ENCODE measurements at regions not wholly inside any gene's neighbourhood (a gene's known extent, or its start where the extent isn't known, plus 50 kb on each side); places are given as distances from the start of the nearest gene placed in this dataset.

DNA sequence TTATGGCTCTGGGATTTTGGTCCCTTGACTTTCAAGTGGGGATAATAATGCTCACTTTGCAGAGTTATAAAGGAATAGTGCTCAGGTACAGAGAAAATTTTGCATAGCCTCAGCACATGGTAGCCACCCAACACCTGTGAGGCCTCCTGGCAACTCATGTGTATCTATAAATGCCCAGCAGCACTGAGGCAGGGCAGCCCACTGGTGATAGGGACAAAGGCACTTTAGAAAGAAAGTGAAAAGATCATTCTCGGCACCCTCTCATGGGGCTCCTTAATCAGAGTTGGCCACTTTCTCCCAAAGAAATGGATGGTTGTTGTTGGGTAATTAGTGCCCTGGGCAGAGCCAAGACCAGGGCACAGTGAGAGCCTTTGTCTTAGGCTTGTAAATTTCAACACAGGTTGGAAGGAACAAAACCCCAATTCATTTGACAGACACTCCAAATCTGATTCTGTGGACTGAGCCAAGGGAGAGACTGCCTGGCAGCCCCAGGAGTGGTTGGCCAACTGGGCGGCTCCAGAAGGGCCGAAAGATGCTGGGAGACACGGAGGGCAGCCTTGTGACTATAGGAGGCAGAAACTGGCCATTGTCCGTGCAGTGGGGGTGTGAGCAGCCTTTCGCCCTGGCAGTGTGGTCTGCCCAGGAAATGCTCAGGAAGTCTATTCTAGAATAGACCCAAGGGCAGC, 213.2 kb upstream of the RGMA start:
- Mint-ChIP-seq H3K27me3 (no peaks in the 10 kb centered on the region), H3K27ac (no peak overlapping the region), H3K4me3 (no peak overlapping the region), H3K36me3 (ENCODE audit: low read depth) (no peaks in the 10 kb centered on the region), H3K4me1 (no peaks in the 10 kb centered on the region), H3K9me3 (peaks cover 4% of the 10 kb centered on the region)
- TF ChIP-seq, protein P1, sequence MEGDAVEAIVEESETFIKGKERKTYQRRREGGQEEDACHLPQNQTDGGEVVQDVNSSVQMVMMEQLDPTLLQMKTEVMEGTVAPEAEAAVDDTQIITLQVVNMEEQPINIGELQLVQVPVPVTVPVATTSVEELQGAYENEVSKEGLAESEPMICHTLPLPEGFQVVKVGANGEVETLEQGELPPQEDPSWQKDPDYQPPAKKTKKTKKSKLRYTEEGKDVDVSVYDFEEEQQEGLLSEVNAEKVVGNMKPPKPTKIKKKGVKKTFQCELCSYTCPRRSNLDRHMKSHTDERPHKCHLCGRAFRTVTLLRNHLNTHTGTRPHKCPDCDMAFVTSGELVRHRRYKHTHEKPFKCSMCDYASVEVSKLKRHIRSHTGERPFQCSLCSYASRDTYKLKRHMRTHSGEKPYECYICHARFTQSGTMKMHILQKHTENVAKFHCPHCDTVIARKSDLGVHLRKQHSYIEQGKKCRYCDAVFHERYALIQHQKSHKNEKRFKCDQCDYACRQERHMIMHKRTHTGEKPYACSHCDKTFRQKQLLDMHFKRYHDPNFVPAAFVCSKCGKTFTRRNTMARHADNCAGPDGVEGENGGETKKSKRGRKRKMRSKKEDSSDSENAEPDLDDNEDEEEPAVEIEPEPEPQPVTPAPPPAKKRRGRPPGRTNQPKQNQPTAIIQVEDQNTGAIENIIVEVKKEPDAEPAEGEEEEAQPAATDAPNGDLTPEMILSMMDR (IDR thresholded peaks at IDR 0.05) = no peak
- no peak for DNase-seq
- intact Hi-C loops (cut with micrococcal nuclease) = no loop called here
- ATAC-seq (ENCODE audit: low read depth) = no peak
- ChIA-PET POLR2A (no interaction called here), CTCF (no interaction called here)

DNA sequence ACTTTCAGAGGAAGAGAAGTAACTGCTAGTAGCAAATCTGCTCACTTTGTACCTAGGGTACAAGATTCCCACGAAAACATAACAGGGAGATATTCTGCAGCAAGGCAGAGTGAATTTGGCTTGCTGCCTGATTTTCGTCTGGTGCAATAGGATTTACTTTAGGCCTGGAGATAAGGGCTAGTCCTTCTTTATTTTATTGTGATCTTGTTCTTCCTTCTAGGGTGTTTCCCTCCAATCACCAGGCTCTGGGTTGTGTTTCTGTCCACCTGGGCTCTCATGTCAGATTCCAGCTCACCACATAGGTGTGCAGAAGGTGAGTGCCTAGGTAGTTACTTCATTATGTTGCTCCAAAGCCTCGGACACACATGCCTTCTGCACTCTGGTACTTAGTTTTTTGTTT, 211.8 kb upstream of the RGMA start:
- ATAC-seq (ENCODE audit: low read depth) = no peak
- ChIA-PET CTCF (no interaction called here), POLR2A (no interaction called here)
- H3K9me3 Mint-ChIP-seq = peaks cover 4% of the 10 kb centered on the region
- DNase-seq = no peak
- intact Hi-C loops (cut with micrococcal nuclease) = no loop called here
- no peak overlapping the region for H3K4me3 Mint-ChIP-seq
- H3K27ac Mint-ChIP-seq = no peak overlapping the region
- H3K4me1 Mint-ChIP-seq = no peaks in the 10 kb centered on the region
- TF ChIP-seq, protein P1 (IDR thresholded peaks at IDR 0.05) = no peak
- H3K36me3 Mint-ChIP-seq (ENCODE audit: low read depth) = no peaks in the 10 kb centered on the region
- no peaks in the 10 kb centered on the region for H3K27me3 Mint-ChIP-seq

DNA sequence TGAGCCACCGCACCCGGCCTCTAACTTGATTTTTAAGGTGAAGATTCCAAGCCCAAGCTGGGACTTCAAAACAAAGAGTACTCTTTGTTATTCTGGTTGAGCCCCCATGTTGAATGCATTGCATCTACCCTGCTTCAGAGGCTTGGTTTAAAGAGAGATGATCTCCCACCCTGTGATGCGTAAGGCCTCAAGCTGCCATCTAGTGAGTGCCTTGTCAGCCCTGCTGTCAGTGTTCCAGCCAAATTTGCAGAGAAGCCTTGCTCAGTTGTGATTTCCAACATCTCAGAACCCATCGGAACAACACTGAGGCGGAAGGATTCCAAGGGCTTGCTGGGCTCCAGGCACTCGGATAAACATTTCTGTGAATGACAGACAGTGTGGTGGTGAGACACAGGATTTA, 210.7 kb upstream of the RGMA start:
- no peak for DNase-seq
- CTCF ChIA-PET = no interaction called here
- ATAC-seq (ENCODE audit: low read depth) = no peak
- Mint-ChIP-seq H3K27me3 (no peaks in the 10 kb centered on the region), H3K4me1 (no peaks in the 10 kb centered on the region), H3K9me3 (peaks cover 4% of the 10 kb centered on the region), H3K27ac (no peak overlapping the region), H3K36me3 (ENCODE audit: low read depth) (no peaks in the 10 kb centered on the region), H3K4me3 (no peak overlapping the region)
- TF ChIP-seq, protein P1 (IDR thresholded peaks at IDR 0.05) = no peak
- POLR2A ChIA-PET = no interaction called here
- intact Hi-C loops (cut with micrococcal nuclease) = no loop called here

DNA sequence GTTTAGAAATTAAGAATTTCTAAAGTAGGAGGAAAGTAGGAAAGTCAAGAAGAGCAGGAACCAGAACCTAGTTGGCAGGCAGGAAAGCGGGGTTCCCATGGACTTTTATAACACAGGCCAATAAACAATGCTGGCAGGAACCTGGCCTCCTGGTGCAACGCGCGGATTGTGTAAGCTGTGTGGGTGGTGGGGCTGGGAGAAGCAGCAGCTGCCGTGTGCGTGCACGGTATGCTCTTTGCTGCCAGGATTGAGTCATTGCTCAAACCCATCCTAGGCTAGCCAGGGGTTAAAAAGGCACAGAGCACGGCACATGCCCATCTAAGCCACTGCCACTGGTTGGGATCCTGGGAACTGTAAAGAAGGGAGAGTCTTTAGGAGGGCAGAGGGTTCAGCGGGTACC, 209.9 kb upstream of the RGMA start:
- intact Hi-C loops (cut with micrococcal nuclease) = no loop called here
- ChIA-PET CTCF (no interaction called here), POLR2A (no interaction called here)
- Mint-ChIP-seq H3K4me3 (no peak overlapping the region), H3K27ac (no peak overlapping the region), H3K9me3 (peaks cover 2% of the 10 kb centered on the region), H3K36me3 (ENCODE audit: low read depth) (no peaks in the 10 kb centered on the region), H3K27me3 (no peaks in the 10 kb centered on the region), H3K4me1 (no peaks in the 10 kb centered on the region)
- TF ChIP-seq, protein P1 (IDR thresholded peaks at IDR 0.05) = no peak
- no peak for DNase-seq
- no peak for ATAC-seq (ENCODE audit: low read depth)

DNA sequence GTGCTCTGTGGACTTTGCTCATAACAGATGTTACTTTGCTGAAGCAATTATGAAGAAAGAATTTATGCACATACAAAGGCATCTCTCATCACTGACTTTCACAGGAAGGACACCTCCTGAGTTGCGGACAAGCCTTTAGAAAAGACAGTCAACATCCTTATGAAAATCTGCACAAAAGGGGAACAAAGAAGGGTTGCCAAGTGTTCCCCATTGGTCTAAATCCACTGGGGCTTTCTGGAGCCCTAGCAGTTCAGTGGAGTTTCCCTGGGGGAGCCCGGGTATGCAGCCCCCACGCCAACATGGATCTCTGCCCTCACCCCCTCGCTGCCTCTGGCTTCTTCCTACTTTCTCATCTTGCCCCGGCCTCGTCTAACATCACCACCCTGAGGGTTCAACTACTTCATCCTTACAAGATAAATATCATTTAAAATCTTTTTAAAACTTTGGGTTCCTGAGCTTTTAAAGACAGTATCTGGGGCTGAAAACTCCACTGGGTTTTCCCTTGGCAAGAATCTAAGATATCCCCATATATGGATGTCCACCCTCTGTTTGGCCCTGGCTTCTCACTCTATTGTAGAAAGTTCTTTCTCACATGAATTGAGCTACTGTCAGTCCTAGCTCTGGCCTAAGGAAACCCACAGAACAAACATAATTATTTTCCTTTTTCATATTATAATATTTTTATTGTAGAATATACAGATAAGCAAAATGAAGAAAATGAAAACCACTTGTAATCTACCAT, 207.9 kb upstream of the RGMA start:
- Mint-ChIP-seq H3K36me3 (ENCODE audit: low read depth) (no peaks in the 10 kb centered on the region), H3K4me1 (no peaks in the 10 kb centered on the region), H3K27me3 (no peaks in the 10 kb centered on the region), H3K27ac (no peak overlapping the region), H3K4me3 (no peak overlapping the region), H3K9me3 (no peaks in the 10 kb centered on the region)
- TF ChIP-seq, protein P1 (IDR thresholded peaks at IDR 0.05) = no peak
- ChIA-PET CTCF (no interaction called here), POLR2A (no interaction called here)
- intact Hi-C loops (cut with micrococcal nuclease) = no loop called here
- ATAC-seq (ENCODE audit: low read depth) (no peak), DNase-seq (no peak)

Measured in activated B cell treated with CpG ODN at 0.5 μM for 24 hours (primary cell).